ENCODE measurements at regions not wholly inside any gene's neighbourhood (a gene's known extent, or its start where the extent isn't known, plus 50 kb on each side); places are given as distances from the start of the nearest gene placed in this dataset.

GRCh38 chr12:102708108-102708507 is 208.9 kb downstream of the PAH start:
- Histone ChIP-seq H3K27me3 (no peaks in the 10 kb centered on the region), H3K4me1 (no peaks in the 10 kb centered on the region), H3K36me3 (no peaks in the 10 kb centered on the region), H3K27ac (no peak overlapping the region), H3K9me3 (no peaks in the 10 kb centered on the region), H3K4me3 (no peak overlapping the region)
- TF ChIP-seq CTCF (IDR thresholded peaks at IDR 0.05), result no peak
- TF ChIP-seq POLR2A (IDR thresholded peaks at IDR 0.05), result no peak
- no peak for TF ChIP-seq POLR2AphosphoS5 (IDR thresholded peaks at IDR 0.05; ENCODE audit: insufficient read depth in 1 of 2, low read depth in 1 of 2)
- DNase-seq (ENCODE audit: extremely low spot score in 2 of 2), result no peak
- intact Hi-C loops (cut with DNase I), result no loop called here

GRCh38 chr12:102702447-102703114 is 214.5 kb downstream of the PAH start:
- H3K36me3 ChIP-seq, result no peaks in the 10 kb centered on the region
- intact Hi-C loops (cut with DNase I), result no loop called here

GRCh38 chr12:102696045-102696444 is 215.7 kb upstream of the IGF1 start:
- intact Hi-C loops (cut with DNase I), result no loop called here
- H3K27me3 ChIP-seq, result no peaks in the 10 kb centered on the region
- H3K9me3 ChIP-seq, result no peaks in the 10 kb centered on the region
- no peak overlapping the region for H3K27ac ChIP-seq
- H3K36me3 ChIP-seq, result no peaks in the 10 kb centered on the region
- TF ChIP-seq POLR2A (IDR thresholded peaks at IDR 0.05) (no peak), CTCF (IDR thresholded peaks at IDR 0.05) (no peak), POLR2AphosphoS5 (IDR thresholded peaks at IDR 0.05; ENCODE audit: insufficient read depth in 1 of 2, low read depth in 1 of 2) (no peak)
- DNase-seq (ENCODE audit: extremely low spot score in 2 of 2), result no peak
- no peaks in the 10 kb centered on the region for H3K4me1 ChIP-seq
- no peak overlapping the region for H3K4me3 ChIP-seq

More at GRCh38 chr12:102702447-102703114, 214.5 kb downstream of the PAH start:
- no peak for DNase-seq (ENCODE audit: extremely low spot score in 2 of 2)
- Histone ChIP-seq H3K27ac (no peak overlapping the region), H3K4me1 (no peaks in the 10 kb centered on the region), H3K4me3 (no peak overlapping the region), H3K27me3 (no peaks in the 10 kb centered on the region), H3K9me3 (no peaks in the 10 kb centered on the region)
- no peak for TF ChIP-seq POLR2A (IDR thresholded peaks at IDR 0.05)
- TF ChIP-seq POLR2AphosphoS5 (IDR thresholded peaks at IDR 0.05; ENCODE audit: insufficient read depth in 1 of 2, low read depth in 1 of 2), result no peak
- TF ChIP-seq CTCF (IDR thresholded peaks at IDR 0.05), result peak in 2 of 3 experiments; percentile 31 to 42

GRCh38 chr12:102694903-102695302 is 214.5 kb upstream of the IGF1 start:
- no peaks in the 10 kb centered on the region for H3K9me3 ChIP-seq
- DNase-seq (ENCODE audit: extremely low spot score in 2 of 2), result no peak
- intact Hi-C loops (cut with DNase I), result no loop called here
- no peaks in the 10 kb centered on the region for H3K27me3 ChIP-seq
- H3K27ac ChIP-seq, result no peak overlapping the region
- H3K4me3 ChIP-seq, result no peak overlapping the region
- H3K36me3 ChIP-seq, result no peaks in the 10 kb centered on the region
- TF ChIP-seq POLR2AphosphoS5 (IDR thresholded peaks at IDR 0.05; ENCODE audit: insufficient read depth in 1 of 2, low read depth in 1 of 2) (no peak), CTCF (IDR thresholded peaks at IDR 0.05) (no peak), POLR2A (IDR thresholded peaks at IDR 0.05) (no peak)
- H3K4me1 ChIP-seq, result no peaks in the 10 kb centered on the region

GRCh38 chr12:102691773-102692555 is 211.6 kb upstream of the IGF1 start:
- Histone ChIP-seq H3K4me1 (no peaks in the 10 kb centered on the region), H3K9me3 (no peaks in the 10 kb centered on the region), H3K4me3 (no peak overlapping the region), H3K36me3 (no peaks in the 10 kb centered on the region), H3K27me3 (no peaks in the 10 kb centered on the region), H3K27ac (no peak overlapping the region)
- intact Hi-C loops (cut with DNase I), result no loop called here
- no peak for TF ChIP-seq POLR2AphosphoS5 (IDR thresholded peaks at IDR 0.05; ENCODE audit: insufficient read depth in 1 of 2, low read depth in 1 of 2)
- no peak for TF ChIP-seq POLR2A (IDR thresholded peaks at IDR 0.05)
- no peak for TF ChIP-seq CTCF (IDR thresholded peaks at IDR 0.05)
- no peak for DNase-seq (ENCODE audit: extremely low spot score in 2 of 2)
